HepG2 (cell line): ENCODE measurements at regions not wholly inside any gene's neighbourhood (a gene's known extent, or its start where the extent isn't known, plus 50 kb on each side); places are given as distances from the start of the nearest gene placed in this dataset.

Experiments
- ATAC-seq: fragments of 200-7000 bp; cut with Tn5 transposase; 3 replicates; pipeline ENCODE4 v1.9.1; 2020; ENCODE audit warnings: mild to moderate bottlenecking, moderate library complexity
- BruUV-seq: library from RNA; stranded (reverse); fragments of 400-500 nt; replicated peaks from 2 replicates; lab custom pipeline; 2021; lab: Mats Ljungman, UMichigan
- CTCF ChIA-PET: fragments of 300-600 bp; formaldehyde crosslinking; extraction: SDS; loops from one replicate; lab custom pipeline; 2021; ENCODE audit warnings: low total read pairs, inconsistent platforms, low intra/inter-chr PET ratio; lab: Yijun Ruan, JAX
- POLR2A ChIA-PET: fragments of 350-600 bp; sonication (Branson Sonifier 250); formaldehyde crosslinking; loops from one replicate; lab custom pipeline; 2020; ENCODE audit warnings: antibody characterized with exemption, inconsistent platforms; lab: Yijun Ruan, JAX
- DNase-seq: peaks from one replicate; pipeline ENCODE4 v3.0.0-alpha.2; 2015; ENCODE audit warnings: low spot score
- FAIRE-seq: peaks from 3 replicates; lab custom pipeline; 2011; peaks lifted over from hg19 to GRCh38; lab: Jason Lieb, UNC
- H2AFZ ChIP-seq: one replicate; pipeline ENCODE4 v1.6.1; 2011; ENCODE audit warnings: low read length, inconsistent platforms
- H3K27ac ChIP-seq: fragments of 300-600 bp; 3 replicates; pipeline ENCODE4 v1.8.0; 2011; ENCODE audit warnings: mixed run types, mild to moderate bottlenecking, mixed read lengths, low read length, inconsistent platforms; ENCODE audit not compliant: insufficient read depth; ENCODE audit errors: extremely low read length
- H3K27me3 ChIP-seq, 2 experiments: fragments of 200-600 bp in 1 of 2; 2 replicates in 1 of 2; 3 replicates in 1 of 2; pipeline versions ENCODE4 v1.6.0 to v1.8.0; 2011; ENCODE audit warnings: low read length in 2 of 2, mild to moderate bottlenecking in 2 of 2, moderate library complexity in 2 of 2, inconsistent platforms in 1 of 2; ENCODE audit not compliant: insufficient read depth in 2 of 2, control insufficient read depth in 1 of 2
- H3K36me3 ChIP-seq, 2 experiments: fragments of 200-600 bp in 1 of 2; replicated peaks in 1 of 2; 2 replicates in 1 of 2; 3 replicates in 1 of 2; pipeline versions ENCODE4 v1.5.1 to v1.8.0; 2011; ENCODE audit warnings: low read length in 2 of 2, inconsistent platforms in 1 of 2; ENCODE audit not compliant: insufficient read depth in 2 of 2, control insufficient read depth in 1 of 2
- H3K4me1 ChIP-seq: 2 replicates; pipeline ENCODE4 v1.5.1; 2012; ENCODE audit warnings: low read length, inconsistent platforms; ENCODE audit not compliant: insufficient read depth
- H3K4me2 ChIP-seq: 2 replicates; pipeline ENCODE4 v1.6.0; 2011; ENCODE audit warnings: low read depth, low read length, inconsistent platforms
- H3K4me3 ChIP-seq, 3 experiments: fragments of 200-600 bp in 1 of 3; sonication (generic), shearing (Covaris generic) in 1 of 3; replicated peaks in 1 of 3; 2 replicates each; pipeline ENCODE4 v1.5.1; 2011 to 2016; ENCODE audit warnings: low read length in 3 of 3, inconsistent platforms in 2 of 3, low read depth in 2 of 3, mild to moderate bottlenecking in 2 of 3, control low read depth in 1 of 3, mixed read lengths in 1 of 3; ENCODE audit not compliant: insufficient read depth in 1 of 3
- H3K79me2 ChIP-seq: one replicate; pipeline ENCODE4 v1.6.1; 2011; ENCODE audit warnings: low read length, inconsistent platforms; ENCODE audit not compliant: insufficient read depth
- H3K9ac ChIP-seq: 2 replicates; pipeline ENCODE4 v1.6.0; 2011; ENCODE audit warnings: mild to moderate bottlenecking, low read depth, low read length, inconsistent platforms; ENCODE audit not compliant: insufficient read depth
- H3K9me3 ChIP-seq: 2 replicates; pipeline ENCODE4 v1.5.1; 2012; ENCODE audit warnings: mild to moderate bottlenecking, low read length
- H4K20me1 ChIP-seq: 2 replicates; pipeline ENCODE4 v1.6.0; 2011; ENCODE audit warnings: inconsistent platforms, mild to moderate bottlenecking, low read length, moderate library complexity; ENCODE audit not compliant: insufficient read depth
- AHR ChIP-seq: IDR thresholded peaks from 2 replicates; pipeline ENCODE4 v1.6.1; 2018; ENCODE audit warnings: missing genetic modification reagents, missing compliant biosample characterization
- FOXO1 ChIP-seq: sonication (generic); formaldehyde crosslinking; IDR thresholded peaks from 2 replicates; pipeline ENCODE4 v1.4.0; 2020; ENCODE audit warnings: missing genetic modification reagents
- MXI1 ChIP-seq: IDR thresholded peaks from 3 replicates; pipeline ENCODE4 v1.6.1; 2012; ENCODE audit warnings: low read depth, low read length, inconsistent platforms, borderline replicate concordance
- NFKBIZ ChIP-seq: IDR thresholded peaks from 2 replicates; pipeline ENCODE4 v1.6.1; 2018; ENCODE audit warnings: missing genetic modification reagents, missing compliant biosample characterization
- NONO ChIP-seq, 2 experiments: fragments of 450-650 bp in 1 of 2; sonication (generic) in 1 of 2; formaldehyde crosslinking in 1 of 2; IDR thresholded peaks in 1 of 2; conservative IDR thresholded peaks in 1 of 2; 2 replicates each; pipeline versions ENCODE4 v1.6.1 to v1.8.0; 2017 to 2022; ENCODE audit warnings: mild to moderate bottlenecking in 1 of 2, missing genetic modification reagents in 1 of 2, moderate library complexity in 1 of 2
- PTBP1 ChIP-seq: fragments of 200-400 bp; formaldehyde crosslinking; IDR thresholded peaks from 2 replicates; pipeline ENCODE4 v1.6.1; 2018; ENCODE audit warnings: low read length, low read depth; ENCODE audit not compliant: poor library complexity, severe bottlenecking
- SNAPC4 ChIP-seq: sonication (generic); formaldehyde crosslinking; IDR thresholded peaks from 2 replicates; pipeline ENCODE4 v1.4.0; 2020; ENCODE audit warnings: mild to moderate bottlenecking, missing genetic modification reagents
- ZNF343 ChIP-seq: sonication (generic); formaldehyde crosslinking; IDR thresholded peaks from 2 replicates; pipeline ENCODE4 v1.4.0; 2020; ENCODE audit warnings: mild to moderate bottlenecking, missing genetic modification reagents
- ZNF44 ChIP-seq: sonication (generic); formaldehyde crosslinking; IDR thresholded peaks from 2 replicates; pipeline ENCODE4 v1.5.1; 2020; ENCODE audit warnings: mild to moderate bottlenecking, missing genetic modification reagents
- ZNF501 ChIP-seq: sonication (generic); formaldehyde crosslinking; IDR thresholded peaks from 2 replicates; pipeline ENCODE4 v1.5.1; 2020; ENCODE audit warnings: mild to moderate bottlenecking, moderate library complexity, missing genetic modification reagents
- ZNF552 ChIP-seq: sonication (generic); formaldehyde crosslinking; IDR thresholded peaks from 2 replicates; pipeline ENCODE4 v1.9.0; 2022; ENCODE audit warnings: missing genetic modification reagents, mild to moderate bottlenecking, borderline replicate concordance
- ZNF569 ChIP-seq: sonication (generic); formaldehyde crosslinking; IDR thresholded peaks from 2 replicates; pipeline ENCODE4 v1.5.0; 2020; ENCODE audit warnings: mild to moderate bottlenecking, missing genetic modification reagents, moderate library complexity, borderline replicate concordance
- ZNF589 ChIP-seq: sonication (generic); formaldehyde crosslinking; conservative IDR thresholded peaks from 2 replicates; pipeline ENCODE4 v1.8.0; 2022; ENCODE audit warnings: mild to moderate bottlenecking, moderate library complexity, missing genetic modification reagents
- ZNF639 ChIP-seq: conservative IDR thresholded peaks from 2 replicates; pipeline ENCODE4 v1.6.1; 2018; ENCODE audit warnings: missing genetic modification reagents
- WGBS: methylation state at CpG from one replicate; pipeline ENCODE4 v1.1.6; 2017; ENCODE audit warnings: low lambda C conversion rate; 5-methylcytosine and 5-hydroxymethylcytosine counted together
- in situ Hi-C: cut with HindIII; loops from 2 replicates; pipeline ENCODE4 v1.10.0; 2017; ENCODE audit warnings: low pct_unique_long_range_greater_than_20kb; ENCODE audit not compliant: extremely low pct_ligation_motif_present
- intact Hi-C: fragments of 100-400 bp; cut with micrococcal nuclease; formaldehyde crosslinking; loops from one replicate; pipeline ENCODE4 v1.10.0; 2022; ENCODE audit not compliant: unreplicated experiment

GRCh38 chr13:39988351-39988750 is 332.9 kb downstream of the COG6 start:
- H4K20me1 ChIP-seq: no peaks in the 10 kb centered on the region
- no TSS peak for BruUV-seq

More at GRCh38 chr13:39988351-39988750, 332.9 kb downstream of the COG6 start:
- WGBS: 40% methylated on average over 6 of the region's 6 CpGs
- H2AFZ ChIP-seq: no peak overlapping the region
- no peak overlapping the region for H3K4me2 ChIP-seq
- in situ Hi-C loops (no loop called here), intact Hi-C loops (no loop called here)
- CTCF ChIA-PET: no interaction called here
- H3K27ac ChIP-seq: no peak overlapping the region
- no peaks in the 10 kb centered on the region for H3K9me3 ChIP-seq
- no peaks in the 10 kb centered on the region for H3K79me2 ChIP-seq
- DNase-seq: no peak
- FAIRE-seq: no peak
- TF ChIP-seq PTBP1 (no peak), ZNF343 (CRISPR knock-in tag) (no peak), SNAPC4 (CRISPR knock-in tag) (no peak), NONO (IDR thresholded peaks at IDR 0.05) (no peak), NONO (CRISPR knock-in tag; conservative IDR thresholded peaks at IDR 0.05) (no peak), ZNF639 (no peak), ZNF589 (CRISPR knock-in tag) (no peak), NFKBIZ (no peak), AHR (CRISPR knock-in tag) (no peak), ZNF569 (CRISPR knock-in tag) (no peak), ZNF501 (no peak), ZNF44 (CRISPR knock-in tag) (no peak), MXI1 (no peak), FOXO1 (CRISPR knock-in tag) (no peak), ZNF552 (CRISPR knock-in tag) (no peak)
- no peaks in the 10 kb centered on the region for H3K4me1 ChIP-seq
- no peak overlapping the region for H3K4me3 ChIP-seq
- no peak for ATAC-seq
- no peaks in the 10 kb centered on the region for H3K36me3 ChIP-seq
- POLR2A ChIA-PET: no interaction called here
- H3K27me3 ChIP-seq: 0 out of 5 replicates have a peak, but pooled peaks cover 0 to 3% of the 10 kb centered on the region in 2 experiments
- no peak overlapping the region for H3K9ac ChIP-seq
